KG1 (cell line): ENCODE measurements at regions not wholly inside any gene's neighbourhood (a gene's known extent, or its start where the extent isn't known, plus 50 kb on each side); places are given as distances from the start of the nearest gene placed in this dataset.

Source experiments
- DNase-seq: peaks from one replicate; lab custom pipeline; 2025; lab: John Stamatoyannopoulos, UW

- no peak for DNase-seq
These were observed 465.0 kb downstream of the KCTD8 start for GRCh38 chr4:43983610-43984009.

- no peak for DNase-seq
These were observed 461.2 kb downstream of the KCTD8 start for GRCh38 chr4:43987331-43987944.

GRCh38 chr4:43990551-43990950 lies 458.1 kb downstream of the KCTD8 start:
- DNase-seq: no peak

GRCh38 chr4:43990963-43991362 lies 457.6 kb downstream of the KCTD8 start:
- DNase-seq: no peak

- DNase-seq: no peak
These were observed 456.1 kb downstream of the KCTD8 start for GRCh38 chr4:43992552-43992951.

- no peak for DNase-seq
These were observed 455.3 kb downstream of the KCTD8 start for GRCh38 chr4:43993196-43993902.

- DNase-seq: no peak
These were observed 448.9 kb downstream of the KCTD8 start for GRCh38 chr4:43999669-44000068.

GRCh38 chr4:44002368-44002767 lies 446.2 kb downstream of the KCTD8 start:
- no peak for DNase-seq

GRCh38 chr4:44016570-44017421 lies 431.8 kb downstream of the KCTD8 start:
- DNase-seq: no peak

GRCh38 chr4:44017422-44017739 lies 431.2 kb downstream of the KCTD8 start:
- no peak for DNase-seq

- DNase-seq: no peak
These were observed 428.9 kb downstream of the KCTD8 start for GRCh38 chr4:44019721-44020120.

- DNase-seq: no peak
These were observed 423.1 kb downstream of the KCTD8 start for GRCh38 chr4:44025376-44026020.

GRCh38 chr4:44038811-44039210 lies 409.8 kb downstream of the KCTD8 start:
- no peak for DNase-seq

- no peak for DNase-seq
These were observed 402.1 kb downstream of the KCTD8 start for GRCh38 chr4:44046491-44046890.

GRCh38 chr4:44056721-44057151 lies 391.9 kb downstream of the KCTD8 start:
- DNase-seq: no peak

- DNase-seq: no peak
These were observed 377.8 kb downstream of the KCTD8 start for GRCh38 chr4:44070843-44071242.

GRCh38 chr4:44071959-44072955 lies 376.4 kb downstream of the KCTD8 start:
- DNase-seq: no peak

GRCh38 chr4:44086753-44087152 lies 361.9 kb downstream of the KCTD8 start:
- DNase-seq: no peak

- no peak for DNase-seq
These were observed 355.2 kb downstream of the KCTD8 start for GRCh38 chr4:44093390-44093789.

GRCh38 chr4:44098973-44099372 lies 349.6 kb downstream of the KCTD8 start:
- DNase-seq: no peak

GRCh38 chr4:44100456-44100855 lies 348.2 kb downstream of the KCTD8 start:
- DNase-seq: no peak
